NCI-H2107 (cell line): ENCODE measurements at regions not wholly inside any gene's neighbourhood (a gene's known extent, or its start where the extent isn't known, plus 50 kb on each side); places are given as distances from the start of the nearest gene placed in this dataset.
"Not testable (repeated sequence)": the region's sequence is repeated elsewhere in the genome, so short reads cannot be mapped to it uniquely, and the experiment has no call there.

ENCODE experiments used
- DNase-seq: peaks from one replicate; lab custom pipeline; 2025; lab: John Stamatoyannopoulos, UW

DNA sequence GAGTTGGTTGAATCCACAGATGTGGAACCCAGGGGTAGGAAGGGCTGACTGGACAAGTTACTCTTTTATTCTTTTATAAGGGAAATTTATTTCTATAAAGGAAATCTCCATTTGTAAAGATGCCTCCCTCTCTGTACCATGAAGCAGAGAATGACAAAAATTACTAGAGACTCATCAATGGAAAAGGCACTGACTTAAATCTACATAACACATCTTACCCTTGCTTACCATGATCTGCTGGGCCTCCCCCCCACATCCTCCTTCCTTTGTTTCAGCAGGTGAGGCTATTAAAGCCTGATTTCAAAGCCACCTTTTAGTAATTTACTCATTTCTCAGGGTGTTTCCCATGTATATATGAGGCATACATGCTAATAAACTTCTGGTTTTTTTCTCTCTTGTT is 130.2 kb upstream of the HDDC2 start:
- DNase-seq = no peak

- DNase-seq = no peak
Observed at GRCh38 chr6:125432963-125433362, 131.2 kb upstream of the HDDC2 start.

GRCh38 chr6:125434760-125435159 is 133.0 kb upstream of the HDDC2 start:
- no peak for DNase-seq

GRCh38 chr6:125439512-125439911 is 137.7 kb upstream of the HDDC2 start:
- DNase-seq = no peak

GRCh38 chr6:125444006-125444923 is 142.5 kb upstream of the HDDC2 start:
- no peak for DNase-seq

DNA sequence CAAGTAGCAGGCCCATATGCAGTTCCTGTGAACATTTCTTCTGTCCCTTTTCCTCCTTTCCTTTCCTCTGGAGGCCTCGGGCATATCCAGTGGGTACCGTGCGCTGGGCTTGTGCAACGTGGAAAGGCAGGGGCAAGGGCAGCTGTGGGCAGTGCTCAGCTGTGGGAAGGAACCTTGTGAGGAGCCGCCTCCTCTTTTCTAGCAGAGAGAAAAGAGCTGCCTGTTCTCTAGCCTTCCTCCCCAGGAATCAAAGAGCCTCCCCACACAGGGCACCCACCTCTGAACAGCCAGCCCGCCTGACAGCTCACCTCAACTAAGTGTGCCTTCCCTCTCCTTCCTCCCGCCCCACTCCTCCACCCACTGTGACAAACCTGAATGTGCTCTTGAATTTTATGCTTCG is 143.3 kb upstream of the HDDC2 start:
- DNase-seq = no peak

- DNase-seq = no peak
Observed at GRCh38 chr6:125446011-125446410, 144.2 kb upstream of the HDDC2 start.

- DNase-seq = no peak
Observed at GRCh38 chr6:125451750-125452149, 150.0 kb upstream of the HDDC2 start.

GRCh38 chr6:125453516-125453915 is 151.7 kb upstream of the HDDC2 start:
- DNase-seq = no peak

- DNase-seq = no peak
Observed at GRCh38 chr6:125454351-125454750, 152.6 kb upstream of the HDDC2 start.

DNA sequence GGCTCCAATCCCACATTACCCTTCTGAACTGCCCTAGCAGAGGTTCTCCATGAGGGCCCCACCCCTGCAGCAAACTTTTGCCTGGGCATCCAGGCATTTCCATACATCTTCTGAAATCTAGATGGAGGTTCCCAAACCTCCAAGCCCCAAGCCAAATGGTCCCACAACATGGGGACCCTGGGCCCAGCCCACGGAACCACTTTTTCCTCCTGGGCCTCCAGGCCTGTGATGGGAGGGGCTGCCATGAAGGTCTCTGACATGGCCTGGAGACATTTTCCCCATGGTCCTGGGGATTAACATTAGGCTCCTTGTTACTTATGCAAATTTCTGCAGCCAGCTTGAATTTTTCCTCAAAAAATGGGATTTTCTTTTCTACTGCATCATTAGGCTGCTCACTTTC is 156.7 kb upstream of the HDDC2 start:
- DNase-seq = not testable (repeated sequence)

DNA sequence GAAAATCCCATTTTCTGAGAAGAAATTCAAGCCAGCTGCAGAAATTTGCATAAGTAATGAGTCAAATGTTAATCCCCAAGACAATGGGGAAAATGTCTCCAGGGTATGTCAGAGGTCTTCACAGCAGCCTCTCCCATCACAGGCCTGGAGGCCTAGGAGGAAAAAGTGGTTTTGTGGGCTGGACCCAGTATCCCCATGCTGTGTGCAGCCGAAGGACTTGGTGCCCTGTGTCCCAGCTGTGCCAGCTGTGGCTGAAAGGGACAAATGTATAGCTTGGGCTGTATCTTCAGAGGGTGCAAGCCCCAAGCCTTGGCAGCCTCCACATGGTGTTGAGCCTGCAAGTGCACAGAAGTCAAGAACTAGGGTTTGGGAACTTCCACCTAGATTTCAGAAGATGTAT is 163.6 kb upstream of the HDDC2 start:
- not testable (repeated sequence) for DNase-seq

DNA sequence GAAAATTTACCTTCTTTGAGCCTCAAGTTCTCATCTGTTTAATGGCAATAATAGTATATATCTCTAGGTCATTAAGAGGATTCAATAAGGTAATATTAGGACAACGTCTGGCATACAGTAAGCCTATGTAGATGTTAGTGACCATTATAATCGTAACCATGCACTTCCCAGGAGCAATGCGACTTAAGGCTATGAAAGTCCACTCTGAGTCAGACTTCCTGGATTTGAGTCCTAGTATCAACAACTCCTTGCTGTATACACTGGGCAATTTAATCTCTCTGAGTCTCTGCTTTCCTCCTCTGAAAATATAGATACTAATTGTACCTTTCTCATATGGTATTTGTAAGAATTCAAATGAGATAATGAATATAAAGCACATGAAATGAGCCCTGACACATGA is 168.1 kb upstream of the HDDC2 start:
- DNase-seq = no peak

DNA sequence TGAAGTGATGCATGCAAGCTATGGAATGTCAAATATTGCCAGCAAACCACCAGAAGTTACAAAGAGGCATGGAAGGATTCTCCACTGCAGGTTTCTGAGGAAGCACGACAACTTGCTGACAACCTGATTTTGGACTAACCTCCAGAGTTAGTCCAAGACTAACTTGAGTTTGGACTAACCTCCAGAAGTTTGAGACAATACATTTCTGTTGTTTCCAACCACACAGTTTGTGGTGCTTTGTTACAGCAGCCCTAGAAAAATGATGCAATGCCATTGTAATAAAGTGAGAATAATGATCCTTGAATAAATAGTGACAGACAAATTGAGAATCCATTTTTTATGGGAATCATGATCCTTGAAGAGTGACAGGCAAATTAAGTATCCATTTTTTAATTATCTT is 169.9 kb upstream of the HDDC2 start:
- no peak for DNase-seq

- DNase-seq = no peak
Observed at GRCh38 chr6:125474061-125474460, 172.3 kb upstream of the HDDC2 start.

DNA sequence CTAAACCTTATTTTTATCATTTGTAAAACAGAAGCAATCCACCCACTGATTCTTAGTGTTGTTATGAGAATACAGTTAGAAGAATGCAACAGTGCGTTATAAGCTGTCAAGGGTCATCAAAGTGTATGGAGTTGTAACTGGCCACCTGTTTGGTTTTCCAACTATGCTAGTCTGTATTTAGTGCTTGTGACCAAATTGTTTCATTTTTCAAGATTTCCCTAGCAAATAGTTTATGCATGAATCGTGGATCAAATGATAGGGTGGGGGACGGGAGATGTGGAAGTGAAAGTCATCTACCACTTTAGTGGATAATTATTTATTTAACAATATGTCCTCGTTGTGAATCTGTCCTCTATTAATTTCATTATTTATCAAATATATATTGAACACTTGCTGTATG is 175.4 kb upstream of the HDDC2 start:
- DNase-seq = no peak

- no peak for DNase-seq
Observed at GRCh38 chr6:125477844-125478243, 176.1 kb upstream of the HDDC2 start.

GRCh38 chr6:125480146-125480545 is 178.4 kb upstream of the HDDC2 start:
- no peak for DNase-seq

DNA sequence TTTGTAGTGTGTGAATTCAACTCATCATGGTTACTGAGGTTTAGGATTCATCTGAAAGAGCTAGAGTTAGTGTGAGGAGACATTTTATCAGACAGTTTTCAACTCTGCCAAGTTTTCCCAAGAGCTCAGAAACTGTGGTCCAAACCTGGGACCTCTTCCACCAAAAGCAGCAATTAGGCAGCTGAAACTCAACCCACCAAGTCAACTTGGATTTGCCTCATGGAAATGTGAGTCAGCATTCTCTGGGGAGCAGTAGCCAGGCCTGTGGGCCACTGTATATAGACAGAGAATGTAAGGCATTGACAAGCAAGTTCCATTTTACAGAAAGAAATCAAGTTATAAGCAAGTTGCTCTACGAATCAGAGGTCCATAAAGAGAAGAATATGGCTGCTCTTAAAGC is 178.8 kb upstream of the HDDC2 start:
- no peak for DNase-seq

- no peak for DNase-seq
Observed at GRCh38 chr6:125481056-125481455, 179.3 kb upstream of the HDDC2 start.

GRCh38 chr6:125485757-125486156 is 184.0 kb upstream of the HDDC2 start:
- no peak for DNase-seq

DNA sequence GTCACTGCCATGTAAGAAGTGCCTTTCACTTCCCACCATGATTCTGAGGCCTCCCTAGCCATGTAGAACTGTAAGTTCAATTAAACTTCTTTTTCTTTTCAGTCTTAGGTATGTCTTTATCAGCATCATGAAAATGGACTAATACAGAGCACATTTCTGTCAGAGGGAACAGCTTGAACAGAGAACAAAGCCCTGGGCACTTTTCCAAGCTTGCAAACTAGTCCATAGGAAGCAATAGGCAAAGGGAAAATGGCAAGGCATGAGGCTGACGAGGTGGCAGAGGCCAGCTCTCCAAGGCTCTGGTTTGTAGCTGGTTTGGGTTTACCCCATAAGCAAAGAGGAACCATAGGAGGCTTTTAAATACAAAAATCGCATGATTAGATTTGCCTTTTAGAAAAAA is 185.1 kb upstream of the HDDC2 start:
- DNase-seq = no peak

DNA sequence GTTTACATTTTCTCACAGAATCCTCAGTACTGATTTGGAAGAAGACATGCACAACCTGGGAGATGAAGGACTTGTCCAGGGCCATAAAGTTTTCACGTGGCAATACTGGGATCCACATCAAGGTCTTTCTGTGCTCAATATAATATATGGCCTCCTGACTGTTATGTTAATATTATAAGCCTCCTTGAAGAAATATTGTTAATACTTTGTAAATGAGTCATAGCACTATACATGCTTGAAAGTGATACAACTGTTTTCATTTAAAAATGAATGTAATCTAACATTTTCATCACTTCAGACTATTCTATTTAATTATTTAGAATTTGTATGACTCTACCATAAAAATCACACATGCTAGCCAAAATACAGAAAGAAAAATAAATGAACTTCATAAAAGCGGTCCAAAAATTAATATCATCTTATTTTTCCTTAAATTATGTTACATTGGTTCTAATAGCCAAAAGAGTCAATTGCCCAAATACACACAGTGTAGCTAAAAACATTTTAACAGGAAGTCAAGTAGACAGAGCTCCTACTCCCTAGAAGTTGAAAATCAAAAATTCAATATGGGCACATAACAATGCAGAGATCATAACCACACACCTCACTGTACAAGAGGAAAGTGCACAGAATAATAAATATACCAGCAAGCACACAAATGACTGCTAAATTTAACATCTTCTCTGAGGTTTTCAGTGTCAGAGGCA is 188.0 kb upstream of the HDDC2 start:
- no peak for DNase-seq
